C4-2B (cell line): ENCODE measurements at regions not wholly inside any gene's neighbourhood (a gene's known extent, or its start where the extent isn't known, plus 50 kb on each side); places are given as distances from the start of the nearest gene placed in this dataset.

Experiments used
- ZFX ChIP-seq: fragments of 450-650 bp; IDR thresholded peaks from 2 replicates; pipeline ENCODE4 v1.6.1; 2017
- TF ChIP-seq, protein P1 (sequence below): fragments of 450-650 bp; conservative IDR thresholded peaks from 2 replicates; pipeline ENCODE4 v1.5.1; 2017; ENCODE audit warnings: mild to moderate bottlenecking

DNA sequence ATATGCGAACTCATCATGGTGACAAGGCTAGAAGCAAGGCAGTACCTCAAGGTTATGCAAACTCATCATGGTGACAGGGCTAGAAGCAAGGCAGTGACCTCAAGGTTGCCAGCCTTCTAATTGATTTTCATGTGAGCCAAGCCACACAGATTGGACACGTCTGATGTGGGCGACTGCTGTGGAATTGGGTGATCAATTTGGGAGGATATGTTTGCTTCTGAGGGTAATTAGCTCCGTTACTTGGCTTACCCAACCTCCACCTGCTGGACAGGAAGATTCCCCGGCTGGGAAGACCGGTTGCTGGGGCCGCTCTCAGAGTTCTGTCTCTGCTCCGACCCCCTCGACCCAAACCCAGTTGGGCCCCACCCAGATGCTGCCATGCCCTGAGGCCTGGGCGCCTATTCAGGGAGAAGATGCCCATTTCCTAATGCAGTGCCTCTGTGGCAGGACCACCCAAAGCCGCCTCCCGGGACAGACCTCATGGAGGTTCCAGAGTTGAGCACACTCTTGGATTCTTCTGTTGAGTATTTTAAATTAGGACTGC lies 69.9 kb upstream of the SHANK2 start:
- TF ChIP-seq, protein P1, sequence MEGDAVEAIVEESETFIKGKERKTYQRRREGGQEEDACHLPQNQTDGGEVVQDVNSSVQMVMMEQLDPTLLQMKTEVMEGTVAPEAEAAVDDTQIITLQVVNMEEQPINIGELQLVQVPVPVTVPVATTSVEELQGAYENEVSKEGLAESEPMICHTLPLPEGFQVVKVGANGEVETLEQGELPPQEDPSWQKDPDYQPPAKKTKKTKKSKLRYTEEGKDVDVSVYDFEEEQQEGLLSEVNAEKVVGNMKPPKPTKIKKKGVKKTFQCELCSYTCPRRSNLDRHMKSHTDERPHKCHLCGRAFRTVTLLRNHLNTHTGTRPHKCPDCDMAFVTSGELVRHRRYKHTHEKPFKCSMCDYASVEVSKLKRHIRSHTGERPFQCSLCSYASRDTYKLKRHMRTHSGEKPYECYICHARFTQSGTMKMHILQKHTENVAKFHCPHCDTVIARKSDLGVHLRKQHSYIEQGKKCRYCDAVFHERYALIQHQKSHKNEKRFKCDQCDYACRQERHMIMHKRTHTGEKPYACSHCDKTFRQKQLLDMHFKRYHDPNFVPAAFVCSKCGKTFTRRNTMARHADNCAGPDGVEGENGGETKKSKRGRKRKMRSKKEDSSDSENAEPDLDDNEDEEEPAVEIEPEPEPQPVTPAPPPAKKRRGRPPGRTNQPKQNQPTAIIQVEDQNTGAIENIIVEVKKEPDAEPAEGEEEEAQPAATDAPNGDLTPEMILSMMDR = no peak
- no peak for TF ChIP-seq ZFX
